Dedifferentiated amniotic fluid mesenchymal stem cell (primary cell): ENCODE measurements at regions not wholly inside any gene's neighbourhood (a gene's known extent, or its start where the extent isn't known, plus 50 kb on each side); places are given as distances from the start of the nearest gene placed in this dataset.

ENCODE experiments used
- DNase-seq: peaks from one replicate; pipeline ENCODE4 v3.0.0-alpha.2; 2016; ENCODE audit errors: extremely low spot score

DNA sequence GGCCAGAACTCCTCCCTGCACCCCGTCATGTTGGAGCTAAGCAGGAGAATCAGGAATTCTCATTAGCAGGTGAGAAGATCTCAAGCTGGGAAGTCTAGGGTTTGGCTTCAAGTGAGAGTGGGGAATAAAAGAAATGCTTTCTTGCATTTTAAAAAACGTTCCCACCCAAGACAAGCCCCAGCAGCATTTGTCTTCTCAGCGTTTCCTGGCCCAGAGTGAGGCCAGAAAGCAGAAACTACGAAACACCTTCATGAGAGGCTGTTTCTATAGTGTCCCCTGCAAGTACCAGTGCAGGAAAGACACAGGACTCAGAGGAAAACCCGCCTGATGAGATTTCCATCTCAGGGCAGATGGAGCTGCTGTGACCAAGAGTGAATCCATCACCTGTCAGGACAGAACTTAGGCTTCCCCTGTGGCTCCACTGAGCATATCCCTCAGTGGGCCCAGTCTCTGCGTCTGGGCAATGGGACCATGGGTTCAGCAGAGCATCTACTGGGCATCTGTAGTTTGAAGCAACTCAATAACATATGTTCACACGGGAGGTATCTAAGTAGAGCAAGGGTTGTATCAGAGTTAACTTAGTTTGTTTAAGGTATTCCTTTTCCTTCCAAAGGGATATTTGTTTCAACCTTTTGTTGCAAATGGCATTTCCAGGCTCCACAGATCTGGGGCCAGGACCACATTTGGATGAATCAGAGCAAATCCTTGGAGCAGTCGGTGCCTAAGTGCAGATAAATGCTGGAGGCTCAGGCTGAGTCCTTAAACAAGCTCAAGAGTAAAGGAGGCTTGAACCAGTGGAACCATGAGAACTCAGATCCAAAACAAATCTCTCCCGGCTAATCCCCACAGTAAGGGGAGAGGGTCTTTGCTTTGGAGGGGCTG lies 548.3 kb downstream of the MIAT start:
- no peak for DNase-seq

DNA sequence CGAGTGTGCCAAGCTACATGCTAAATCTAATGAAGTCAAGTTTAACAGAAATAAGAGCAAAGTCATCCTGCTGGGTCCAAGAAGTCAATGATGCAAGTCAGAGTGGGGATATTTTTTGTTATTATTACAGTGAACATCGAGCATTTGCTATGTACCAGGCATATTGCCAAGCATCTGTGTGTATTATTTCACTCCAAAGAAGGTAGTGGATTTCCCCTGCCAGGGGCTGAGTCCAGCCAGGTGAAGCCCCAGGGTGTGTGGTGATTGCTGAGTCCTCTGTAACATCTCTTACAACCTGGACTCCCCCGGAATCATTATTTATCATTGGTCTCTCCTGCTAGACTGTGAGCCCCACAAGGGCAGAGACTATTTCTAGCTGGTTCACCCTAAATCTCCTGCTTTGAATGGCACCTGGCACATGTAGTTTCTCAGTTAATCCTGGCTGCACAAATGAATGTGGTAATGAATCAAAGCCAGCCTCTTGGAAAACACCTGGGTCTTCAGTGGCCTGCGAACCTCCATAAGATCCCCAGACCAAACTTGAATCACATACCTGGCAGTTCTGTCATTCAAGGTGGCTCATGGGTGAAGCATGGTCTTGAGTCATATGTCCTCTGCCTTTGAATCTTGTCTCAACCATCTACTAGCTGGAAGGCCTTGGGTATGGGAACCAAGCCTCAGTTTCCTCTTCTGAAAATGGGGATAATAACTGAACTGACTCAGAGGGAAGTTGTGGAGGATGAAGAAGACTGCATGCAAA lies 549.2 kb downstream of the MIAT start:
- DNase-seq = no peak

DNA sequence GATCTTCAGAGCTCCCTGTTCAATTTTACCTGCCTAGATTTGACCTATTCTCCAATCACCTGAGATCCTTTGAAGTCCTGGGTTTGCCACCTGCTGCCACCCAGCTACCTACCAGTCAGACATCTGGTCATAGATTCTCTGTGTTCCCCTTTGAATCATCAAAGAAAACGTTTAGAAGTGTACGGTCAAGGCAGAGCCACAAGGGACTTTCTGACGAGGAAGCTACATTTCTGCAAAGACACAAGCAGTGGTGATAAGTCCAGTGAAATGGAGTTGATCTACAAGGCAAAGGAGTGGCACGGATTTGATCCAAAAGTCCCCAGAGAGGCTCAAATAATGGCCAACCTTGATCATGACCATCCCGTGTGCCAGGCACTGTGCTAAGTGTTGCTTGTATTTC lies 549.9 kb downstream of the MIAT start:
- DNase-seq = no peak

DNA sequence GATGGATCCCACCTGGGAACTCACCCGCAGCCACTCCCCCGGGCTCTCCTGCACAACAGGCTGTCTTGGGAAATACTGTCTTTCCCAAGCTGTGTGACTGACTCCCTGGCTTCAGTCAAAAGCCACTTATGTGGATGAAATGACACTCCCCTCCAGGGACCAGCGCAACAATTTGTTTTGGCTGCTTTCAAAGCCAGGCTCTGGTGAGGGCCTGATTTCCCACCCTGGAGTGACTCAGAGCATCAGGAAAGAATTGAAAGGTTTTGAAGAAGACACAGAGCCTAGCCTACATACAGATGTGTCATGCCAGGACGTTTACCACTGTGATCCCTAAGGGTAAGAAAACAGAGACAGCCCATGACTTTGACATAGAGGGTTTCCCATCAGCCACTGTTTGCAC lies 550.5 kb downstream of the MIAT start:
- DNase-seq = no peak

DNA sequence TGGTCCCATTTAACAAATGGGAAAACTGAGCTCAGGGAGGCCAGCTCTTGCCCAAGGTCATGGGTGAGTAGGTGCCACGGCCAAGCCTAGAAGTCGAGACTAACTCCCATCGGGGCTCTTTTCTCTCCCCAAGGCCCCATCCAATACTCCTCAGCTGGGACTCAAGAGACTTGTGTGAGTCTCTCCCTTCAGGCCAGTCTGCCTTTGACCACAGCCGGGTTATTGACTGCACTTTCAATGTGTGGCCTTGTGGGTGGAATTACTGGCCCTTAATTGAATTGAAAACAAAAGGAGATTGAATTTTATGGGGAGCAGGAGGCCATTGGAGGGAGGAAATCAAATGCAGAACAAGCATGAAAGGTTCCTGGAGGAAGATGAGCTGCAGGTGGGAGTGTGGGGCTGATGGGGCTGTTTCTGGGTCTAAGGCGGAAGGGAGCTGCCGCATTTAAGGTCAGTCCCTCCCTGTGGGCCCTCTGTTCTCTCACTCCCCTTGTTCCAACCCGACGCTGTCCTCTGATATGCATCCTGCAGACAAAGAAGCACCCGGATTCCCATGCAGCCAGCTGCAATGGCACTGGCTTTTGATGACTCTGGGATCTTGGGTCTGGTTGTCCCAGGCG lies 552.8 kb downstream of the MIAT start:
- DNase-seq = no peak

DNA sequence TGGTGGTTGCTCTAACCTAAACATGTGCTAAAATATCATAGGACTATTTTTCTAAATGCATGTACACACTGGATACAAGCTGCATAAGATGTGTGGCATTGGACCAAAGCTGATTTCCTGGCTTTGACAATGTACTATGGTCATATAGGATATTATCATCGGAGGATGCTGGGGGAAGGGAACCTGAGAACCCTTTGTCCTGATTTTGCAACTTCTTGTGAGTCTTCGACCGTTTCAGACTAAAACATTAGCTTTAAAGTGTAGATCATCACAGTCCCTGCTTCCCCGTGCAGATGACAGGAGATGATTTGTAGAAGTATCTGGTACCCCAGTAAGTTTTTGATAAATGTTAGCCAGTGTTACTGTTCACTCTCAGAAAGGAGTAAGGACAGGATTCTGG lies 554.7 kb downstream of the MIAT start:
- DNase-seq = no peak

DNA sequence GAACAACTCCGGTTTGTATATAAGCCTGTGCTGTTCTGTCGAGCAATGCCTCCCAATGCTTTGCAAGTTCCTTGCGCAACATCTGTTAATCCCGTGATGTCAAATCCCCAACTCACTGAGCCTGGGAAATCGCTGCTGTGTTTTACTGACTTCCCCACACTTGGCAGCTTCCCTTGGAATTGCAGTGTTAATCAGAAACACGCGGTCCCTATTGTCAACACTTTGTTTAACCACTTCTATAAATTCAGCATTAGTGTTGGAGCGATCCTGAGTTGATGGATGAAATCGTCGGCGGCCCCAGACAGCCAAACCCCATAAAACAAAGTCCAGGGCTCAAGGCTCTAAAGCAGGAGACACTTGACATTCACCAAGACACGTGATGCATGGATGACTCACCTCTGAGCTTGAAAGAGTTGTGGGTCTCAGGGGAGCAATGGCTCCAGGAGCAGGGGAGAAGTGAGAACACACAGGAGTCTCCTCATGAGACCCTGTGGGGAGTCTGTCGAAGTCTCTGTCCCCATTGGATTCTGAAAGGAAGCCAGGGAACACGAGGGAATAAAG lies 555.3 kb downstream of the MIAT start:
- peak; percentile 93 for DNase-seq

DNA sequence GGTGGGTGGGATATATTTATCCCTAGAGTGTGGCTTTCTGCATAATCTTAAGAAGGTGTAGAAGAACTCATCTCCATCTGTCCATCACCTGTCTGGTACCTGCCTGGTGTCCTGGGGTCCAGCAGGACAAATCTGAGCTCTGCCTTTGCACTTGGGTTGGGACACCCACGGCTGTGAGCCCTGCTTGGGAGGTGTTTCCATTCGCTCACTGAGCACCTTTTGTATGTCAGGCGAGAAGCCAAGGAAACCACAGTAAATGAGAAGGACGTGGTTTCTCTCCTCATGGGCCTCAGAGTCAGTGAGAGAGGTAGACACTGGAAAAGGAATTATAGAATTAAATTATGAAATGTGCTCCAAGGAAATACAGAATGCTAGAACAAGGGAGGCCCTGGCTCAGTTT lies 555.9 kb downstream of the MIAT start:
- no peak for DNase-seq

DNA sequence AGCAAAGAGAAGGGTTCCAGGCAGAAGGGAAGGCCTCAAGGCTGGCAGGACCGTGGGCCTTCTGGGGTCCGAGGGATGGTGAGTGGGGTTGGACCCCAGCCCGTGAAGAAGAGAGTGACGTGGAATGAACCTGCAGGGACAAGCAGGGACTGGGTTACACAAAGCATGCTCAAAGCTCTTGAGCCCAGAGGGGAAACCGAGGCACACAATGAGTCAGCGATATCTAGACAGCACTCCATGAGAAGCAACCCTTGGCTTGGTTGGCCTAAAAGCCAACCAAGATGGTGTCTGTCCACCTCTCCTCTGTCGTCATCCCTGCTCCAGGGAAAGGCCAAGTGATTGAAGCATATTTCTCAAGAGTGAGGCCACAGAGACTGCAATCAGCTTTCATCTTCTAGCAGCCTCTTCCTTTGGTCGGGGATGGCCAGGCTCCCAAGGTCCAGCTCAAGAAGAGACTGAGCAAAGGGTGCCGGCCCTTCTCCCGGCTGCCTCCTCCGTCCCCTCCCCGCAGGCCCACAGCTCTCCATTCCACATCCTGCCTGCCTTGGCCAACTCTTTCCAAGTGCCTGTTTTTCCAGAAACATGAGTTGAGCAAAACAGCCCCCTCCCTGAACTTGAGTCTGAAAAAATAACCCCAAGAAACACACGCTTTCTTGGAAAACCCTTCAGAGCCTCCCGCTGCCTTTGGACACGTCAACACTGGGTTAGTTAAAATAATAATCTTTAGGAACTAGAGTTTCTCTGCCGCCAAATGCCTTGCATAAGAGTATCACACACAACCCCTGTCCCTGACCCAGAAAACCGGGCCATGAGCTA lies 556.6 kb downstream of the MIAT start:
- no peak for DNase-seq

DNA sequence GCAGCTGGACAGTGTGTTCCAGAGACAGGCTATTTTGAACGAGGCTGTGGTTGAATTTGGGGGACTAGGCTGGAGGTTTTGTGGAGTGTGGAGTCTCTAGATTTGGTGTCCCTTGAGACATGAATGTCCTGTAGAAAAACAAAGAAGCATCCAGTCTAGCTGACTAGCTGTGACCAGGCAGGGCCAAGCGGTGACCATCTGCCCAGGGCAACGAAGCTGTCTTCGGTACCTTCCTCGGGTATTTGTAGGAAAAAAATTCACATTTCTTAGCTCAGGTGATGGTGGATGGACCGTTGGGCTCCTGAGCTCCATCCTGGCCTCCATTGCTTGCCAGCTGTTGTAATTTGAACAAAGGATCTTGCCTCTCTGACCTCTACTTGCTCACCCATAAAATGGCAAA lies 557.3 kb downstream of the MIAT start:
- no peak for DNase-seq

DNA sequence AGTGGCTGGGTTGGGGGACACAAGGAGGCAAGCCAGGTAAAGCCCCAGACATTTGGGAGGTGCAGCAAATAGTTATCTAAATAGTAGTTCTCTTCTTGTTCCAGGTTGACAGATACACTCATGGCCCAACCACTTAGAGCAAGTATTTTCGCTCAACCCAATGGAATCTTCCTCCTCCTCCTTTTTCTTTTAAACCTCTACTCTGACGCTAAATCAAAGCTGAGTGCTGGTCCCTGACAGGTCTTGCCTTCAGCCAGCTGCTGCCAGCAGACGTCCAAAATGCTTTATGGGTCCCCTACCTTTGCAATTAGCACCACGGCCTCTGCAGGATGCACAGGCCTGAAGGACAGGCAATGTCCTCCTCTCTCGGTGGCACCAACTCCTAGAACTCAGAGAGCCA lies 558.5 kb downstream of the MIAT start:
- no peak for DNase-seq

DNA sequence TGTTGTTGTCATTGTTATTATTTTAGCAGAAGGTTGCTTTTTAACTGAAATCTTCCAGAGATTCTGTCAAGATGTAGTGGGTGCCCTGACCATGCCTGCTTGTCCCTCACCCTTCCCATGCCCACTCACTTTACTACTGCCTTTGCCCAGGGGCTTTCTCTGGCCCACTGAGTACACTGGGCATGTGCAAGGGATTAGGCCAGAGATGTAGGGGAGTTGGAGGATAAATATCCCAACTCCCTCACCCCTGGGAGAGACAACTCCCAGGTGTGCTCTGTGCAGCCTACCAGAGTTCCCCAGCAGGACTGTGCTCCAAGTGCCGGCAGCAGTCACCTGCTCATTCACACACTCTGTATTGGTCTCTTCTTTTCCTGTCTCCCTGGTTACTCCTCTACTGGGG lies 559.1 kb downstream of the MIAT start:
- no peak for DNase-seq

DNA sequence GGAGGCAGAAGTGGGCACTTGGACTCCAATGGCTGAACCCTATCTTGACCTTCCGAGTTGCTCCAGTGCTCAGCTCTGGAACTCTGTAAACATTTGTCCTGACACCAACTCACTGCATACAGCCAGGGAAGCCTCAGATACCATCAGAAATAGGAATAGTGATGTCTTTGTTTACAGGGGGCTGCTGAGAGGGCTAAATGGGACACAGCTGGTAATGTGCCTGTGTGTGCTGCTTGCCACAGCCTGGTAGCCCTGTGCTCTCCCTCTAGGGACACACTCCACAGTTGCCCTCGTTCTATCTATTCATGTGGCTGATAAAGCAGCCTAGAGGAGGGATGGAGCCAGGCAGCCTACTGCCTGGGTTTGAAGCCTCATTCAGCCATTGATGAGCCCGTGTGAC lies 559.8 kb downstream of the MIAT start:
- no peak for DNase-seq

DNA sequence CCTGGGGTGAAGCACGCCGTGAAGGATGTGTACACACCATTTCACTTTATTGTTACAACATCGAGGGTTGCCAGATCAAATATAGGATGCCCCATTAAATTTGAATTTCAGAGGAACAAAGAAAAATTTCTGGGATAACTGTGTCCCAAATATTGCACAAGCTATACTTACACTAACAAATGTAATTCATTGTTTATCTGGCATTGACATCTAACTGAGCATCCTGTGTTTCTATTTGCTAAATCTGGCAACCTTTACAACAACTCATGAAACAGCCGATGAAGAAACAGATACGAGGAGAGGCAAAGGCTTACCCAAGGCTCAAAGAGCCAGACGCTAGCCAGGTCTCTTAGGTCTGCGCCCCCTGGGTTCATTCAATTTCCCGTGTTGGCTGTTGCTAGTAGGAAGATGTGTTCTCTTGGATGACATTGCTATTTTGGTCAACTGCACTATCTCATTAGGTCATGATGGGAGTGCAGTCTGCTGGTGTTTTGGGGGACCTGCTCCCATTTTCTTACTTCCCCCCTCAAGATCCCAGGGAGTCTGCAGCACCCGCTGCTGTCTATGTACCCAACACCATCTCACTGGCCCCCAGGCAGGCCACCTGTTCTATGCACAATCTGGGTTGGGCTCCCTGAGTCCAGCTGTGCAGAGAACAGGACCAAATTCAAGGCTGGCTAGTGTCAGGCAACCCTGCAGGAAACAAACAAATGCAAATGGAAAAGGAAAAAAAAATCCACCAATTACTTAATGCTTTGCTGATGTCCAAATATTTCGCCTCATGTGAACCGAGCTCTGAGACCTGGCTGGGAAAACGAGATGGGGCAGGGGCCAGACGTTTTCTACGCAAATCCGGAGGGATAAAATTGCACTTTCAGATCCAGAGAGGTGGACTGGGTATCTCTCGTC lies 560.9 kb downstream of the MIAT start:
- DNase-seq = no peak

DNA sequence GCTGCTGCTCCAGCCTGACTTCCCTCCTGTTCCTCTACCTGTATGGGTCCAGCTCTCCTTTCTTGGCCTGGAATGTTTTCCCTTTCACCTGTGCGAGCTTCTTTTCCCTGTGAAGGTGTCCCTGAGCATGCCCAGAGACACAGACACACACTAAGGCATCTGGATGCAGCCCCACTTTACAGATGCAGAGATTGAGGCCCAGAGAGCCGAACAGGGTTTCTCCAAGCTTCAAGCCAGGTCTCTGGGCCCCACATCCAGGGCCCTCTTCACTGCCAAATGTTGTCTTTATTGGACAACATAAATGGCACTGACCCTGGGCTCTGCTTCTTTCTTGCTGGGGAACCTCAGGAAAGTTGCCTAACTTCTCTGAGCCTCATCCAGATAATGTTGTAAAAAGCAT lies 561.6 kb downstream of the MIAT start:
- DNase-seq = no peak

DNA sequence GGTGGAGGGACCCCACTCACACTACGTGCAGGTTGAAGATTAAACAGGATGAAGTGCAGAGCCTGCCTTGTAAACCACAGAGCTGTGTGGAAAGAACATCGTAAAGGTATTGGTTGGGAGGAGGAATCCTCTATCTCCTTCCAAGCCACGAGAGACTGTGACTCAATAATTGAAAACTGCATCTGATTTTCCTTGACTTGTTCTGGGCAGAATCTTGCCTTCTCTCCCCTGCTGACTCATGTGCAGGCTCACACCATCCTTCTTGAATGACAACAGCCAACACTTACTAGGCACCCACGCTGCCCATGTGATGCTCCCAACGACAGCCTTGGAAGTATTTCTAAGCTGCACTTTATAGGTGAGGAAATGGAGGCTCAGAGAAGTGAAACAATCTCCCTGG lies 563.0 kb downstream of the MIAT start:
- DNase-seq = peak; percentile 61

DNA sequence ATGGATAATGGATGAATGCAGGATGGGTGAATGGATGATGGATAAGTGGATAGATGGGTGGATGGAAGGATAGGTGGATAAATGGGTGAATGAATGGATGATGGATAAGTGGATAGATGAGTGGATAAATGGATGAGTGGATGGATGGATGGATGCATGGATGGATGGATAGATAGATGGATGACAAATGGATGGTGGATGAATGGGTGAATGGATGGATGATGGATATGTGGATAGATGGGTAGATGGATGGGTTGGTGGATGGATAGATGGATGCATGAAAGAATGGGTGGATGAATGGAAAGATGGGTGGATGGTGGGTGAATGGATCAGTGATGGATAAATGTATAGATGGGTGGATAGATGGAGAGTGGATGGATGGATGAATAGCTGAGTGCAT lies 564.8 kb downstream of the MIAT start:
- DNase-seq = no peak

DNA sequence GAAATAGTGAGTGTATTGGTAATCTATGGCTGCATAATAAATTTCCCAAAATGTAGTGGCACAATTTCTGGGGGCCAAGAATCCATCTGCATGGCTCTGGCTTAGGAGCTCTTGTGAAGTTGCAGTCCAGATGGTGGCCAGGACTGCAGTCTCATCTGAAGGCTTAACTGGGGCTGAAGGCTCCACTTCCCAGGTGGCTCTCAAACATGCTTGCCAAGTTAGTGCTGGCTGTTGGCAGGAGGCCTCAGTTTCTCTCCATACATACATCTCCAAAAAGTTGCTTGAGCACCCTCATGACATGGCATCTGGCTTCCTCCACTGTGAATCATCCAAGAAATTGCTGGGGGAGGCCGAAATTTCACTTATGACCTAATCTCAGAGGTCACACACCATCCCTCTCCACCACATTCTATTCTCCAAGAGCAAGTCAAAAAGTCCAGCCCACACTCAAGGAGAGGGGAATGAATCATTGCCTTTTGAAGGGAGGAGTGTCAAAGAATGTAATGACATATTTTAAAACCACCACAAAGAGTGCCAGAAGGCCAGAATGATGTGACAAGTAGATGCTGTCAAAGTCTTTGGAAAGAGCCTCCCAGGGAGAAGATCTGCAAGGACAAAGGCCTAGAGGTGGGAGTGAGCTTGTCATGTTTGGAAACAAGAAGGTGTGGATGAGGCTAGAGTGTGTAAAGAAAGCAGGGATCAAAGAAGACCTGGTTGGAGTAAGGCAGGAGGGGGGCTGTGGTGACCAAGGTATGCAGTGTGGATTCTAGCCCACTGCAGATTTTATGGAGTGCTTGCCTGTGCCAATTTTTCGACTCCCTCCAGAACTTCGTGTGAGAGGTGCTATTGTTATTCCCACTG lies 566.2 kb downstream of the MIAT start:
- DNase-seq = peak; percentile 68
